Fibroblast of skin of back (primary cell): ENCODE measurements at regions not wholly inside any gene's neighbourhood (a gene's known extent, or its start where the extent isn't known, plus 50 kb on each side); places are given as distances from the start of the nearest gene placed in this dataset.

Experiments used
- DNase-seq: peaks from one replicate; pipeline ENCODE4 v3.0.0-alpha.2; 2013

GRCh38 chr11:19328586-19329311 lies 88.0 kb upstream of the E2F8 start:
- no peak for DNase-seq

- no peak for DNase-seq
These were observed 86.5 kb upstream of the E2F8 start for GRCh38 chr11:19327280-19327679.

- DNase-seq = peak; percentile 39
These were observed 85.8 kb upstream of the E2F8 start for GRCh38 chr11:19326499-19326898.

- no peak for DNase-seq
These were observed 82.8 kb upstream of the E2F8 start for GRCh38 chr11:19323502-19323901.

- DNase-seq = no peak
These were observed 80.6 kb upstream of the E2F8 start for GRCh38 chr11:19321351-19321750.

- DNase-seq = no peak
These were observed 80.1 kb upstream of the E2F8 start for GRCh38 chr11:19320827-19321226.

GRCh38 chr11:19316434-19316833 lies 75.7 kb upstream of the E2F8 start:
- DNase-seq = no peak

- DNase-seq = no peak
These were observed 74.8 kb upstream of the E2F8 start for GRCh38 chr11:19315511-19315910.

- DNase-seq = no peak
These were observed 72.4 kb upstream of the E2F8 start for GRCh38 chr11:19313140-19313539.

GRCh38 chr11:19311308-19312030 lies 70.7 kb upstream of the E2F8 start:
- DNase-seq = peak; percentile 54

- DNase-seq = no peak
These were observed 66.8 kb upstream of the E2F8 start for GRCh38 chr11:19307498-19307897.

- DNase-seq = no peak
These were observed 65.6 kb upstream of the E2F8 start for GRCh38 chr11:19306179-19306944.

- DNase-seq = no peak
These were observed 60.6 kb upstream of the E2F8 start for GRCh38 chr11:19301361-19301760.

- no peak for DNase-seq
These were observed 53.7 kb upstream of the E2F8 start for GRCh38 chr11:19294444-19294843.

GRCh38 chr11:19291064-19291463 lies 50.3 kb upstream of the E2F8 start:
- no peak for DNase-seq
